Small intestine (tissue), 7 donors: ENCODE measurements at regions not wholly inside any gene's neighbourhood (a gene's known extent, or its start where the extent isn't known, plus 50 kb on each side); places are given as distances from the start of the nearest gene placed in this dataset.

Experiments used
- DNase-seq, 2 donors: peaks; one replicate each; pipeline versions ENCODE4 v3.0.0 to v3.0.0-alpha.2; 2013
- FAIRE-seq: peaks from 2 replicates; lab custom pipeline; 2012; peaks lifted over from hg19 to GRCh38; lab: Jason Lieb, UNC
- H3K27ac ChIP-seq, 3 donors: one replicate each; pipeline ENCODE4 v1.5.1; 2013; ENCODE audit warnings: low read length in 2 of 3, mild to moderate bottlenecking in 2 of 3, control low read depth in 1 of 3, inconsistent platforms in 1 of 3, low read depth in 1 of 3, moderate library complexity in 1 of 3
- H3K27me3 ChIP-seq, 3 donors: one replicate each; pipeline ENCODE4 v1.6.1; 2013; ENCODE audit warnings: low read length in 3 of 3, inconsistent platforms in 1 of 3; ENCODE audit not compliant: control insufficient read depth in 3 of 3, insufficient read depth in 3 of 3
- H3K36me3 ChIP-seq, 3 donors: one replicate each; pipeline ENCODE4 v1.6.1; 2013; ENCODE audit warnings: low read length in 3 of 3, inconsistent platforms in 1 of 3, low read depth in 1 of 3, mild to moderate bottlenecking in 1 of 3, moderate library complexity in 1 of 3; ENCODE audit not compliant: control insufficient read depth in 3 of 3, insufficient read depth in 2 of 3
- H3K4me1 ChIP-seq, 3 donors: one replicate each; pipeline ENCODE4 v1.6.1; 2013; ENCODE audit warnings: low read length in 2 of 3, inconsistent platforms in 1 of 3, low read depth in 1 of 3, mild to moderate bottlenecking in 1 of 3, moderate library complexity in 1 of 3; ENCODE audit not compliant: control insufficient read depth in 3 of 3, insufficient read depth in 2 of 3
- H3K4me3 ChIP-seq, 3 donors: one replicate each; pipeline ENCODE4 v1.5.1; 2013; ENCODE audit warnings: low read length in 3 of 3, control low read depth in 1 of 3, inconsistent platforms in 1 of 3, low read depth in 1 of 3, mild to moderate bottlenecking in 1 of 3, moderate library complexity in 1 of 3
- H3K9me3 ChIP-seq, 2 donors: one replicate each; pipeline ENCODE4 v1.6.1; 2013; ENCODE audit warnings: low read depth in 1 of 2, low read length in 1 of 2; ENCODE audit not compliant: control insufficient read depth in 2 of 2, insufficient read depth in 1 of 2
- WGBS, 3 donors: extraction: QIAGEN DNeasy Blood & Tissue Kit; methylation state at CpG; one replicate each; pipeline ENCODE4 v1.1.7; 2013; 5-methylcytosine and 5-hydroxymethylcytosine counted together
- donor health status: healthy with polysubstance abuse.
- donor health status: control.
- donor health status: control.
- donor health status: Bipolar disorder and iron deficiency.
- donor health status: healthy.

GRCh38 chr6:115706324-115706723, 354.4 kb downstream of the FRK start:
- Histone ChIP-seq H3K4me1 (no peaks in the 10 kb centered on the region), H3K27ac (no peak overlapping the region), H3K4me3 (no peak overlapping the region), H3K36me3 (no peaks in the 10 kb centered on the region), H3K27me3 (no peaks in the 10 kb centered on the region), H3K9me3 (peaks cover 0 to 15% of the 10 kb centered on the region in 2 donors)
- FAIRE-seq (no peak), DNase-seq (no peak)

- DNase-seq (no peak), FAIRE-seq (no peak)
- peaks cover 0 to 15% of the 10 kb centered on the region in 2 donors for H3K9me3 ChIP-seq
- H3K4me1 ChIP-seq: no peaks in the 10 kb centered on the region
- no peaks in the 10 kb centered on the region for H3K36me3 ChIP-seq
- no peaks in the 10 kb centered on the region for H3K27me3 ChIP-seq
- no peak overlapping the region for H3K27ac ChIP-seq
- WGBS, 3 donors: 82 to 89% (median 87%) methylated on average over 3 of the region's 3 CpGs
- H3K4me3 ChIP-seq: no peak overlapping the region
Observed at GRCh38 chr6:115704028-115704427, 356.7 kb downstream of the FRK start.

- Histone ChIP-seq H3K36me3 (no peaks in the 10 kb centered on the region), H3K27me3 (no peaks in the 10 kb centered on the region), H3K9me3 (no peaks in the 10 kb centered on the region), H3K4me3 (no peak overlapping the region), H3K27ac (no peak overlapping the region), H3K4me1 (no peaks in the 10 kb centered on the region)
- no peak for DNase-seq
- FAIRE-seq: no peak
Observed at GRCh38 chr6:115691433-115691832, 369.3 kb downstream of the FRK start.

- Histone ChIP-seq H3K36me3 (no peaks in the 10 kb centered on the region), H3K9me3 (no peaks in the 10 kb centered on the region), H3K27me3 (no peaks in the 10 kb centered on the region), H3K4me1 (no peaks in the 10 kb centered on the region), H3K4me3 (no peak overlapping the region), H3K27ac (no peak overlapping the region)
- 74 to 80% (median 74%) methylated on average over 3 of the region's 3 CpGs for WGBS, 3 donors
- DNase-seq: no peak
- FAIRE-seq: no peak
Observed at GRCh38 chr6:115690854-115691253, 369.8 kb downstream of the FRK start.

GRCh38 chr6:115681978-115682775, 378.5 kb downstream of the FRK start:
- DNase-seq (no peak), FAIRE-seq (no peak)
- H3K36me3 ChIP-seq: no peaks in the 10 kb centered on the region
- no peaks in the 10 kb centered on the region for H3K9me3 ChIP-seq
- H3K27me3 ChIP-seq: no peaks in the 10 kb centered on the region
- no peak overlapping the region for H3K4me3 ChIP-seq
- H3K4me1 ChIP-seq: no peaks in the 10 kb centered on the region
- H3K27ac ChIP-seq: no peak overlapping the region
- WGBS, 3 donors: 59 to 69% (median 68%) methylated on average over 5 of the region's 5 CpGs

GRCh38 chr6:115680621-115681020, 380.1 kb downstream of the FRK start:
- H3K9me3 ChIP-seq: no peaks in the 10 kb centered on the region
- no peak for FAIRE-seq
- 65 to 78% (median 73%) methylated on average over 3 of the region's 3 CpGs for WGBS, 3 donors

GRCh38 chr6:115677198-115677597, 383.5 kb downstream of the FRK start:
- no peak overlapping the region for H3K27ac ChIP-seq
- no peak for FAIRE-seq
- H3K4me1 ChIP-seq: no peaks in the 10 kb centered on the region
- no peaks in the 10 kb centered on the region for H3K9me3 ChIP-seq
- H3K36me3 ChIP-seq: no peaks in the 10 kb centered on the region
- no peak for DNase-seq
- H3K4me3 ChIP-seq: no peak overlapping the region
- no peaks in the 10 kb centered on the region for H3K27me3 ChIP-seq
- WGBS, 3 donors: 72 to 77% (median 77%) methylated on average over 3 of the region's 3 CpGs

More at GRCh38 chr6:115680621-115681020, 380.1 kb downstream of the FRK start:
- no peaks in the 10 kb centered on the region for H3K27me3 ChIP-seq
- H3K4me1 ChIP-seq: no peaks in the 10 kb centered on the region
- H3K36me3 ChIP-seq: no peaks in the 10 kb centered on the region
- H3K4me3 ChIP-seq: no peak overlapping the region
- DNase-seq: no peak
- H3K27ac ChIP-seq: no peak overlapping the region

GRCh38 chr6:115675443-115675842, 385.2 kb downstream of the FRK start:
- no peak for DNase-seq
- H3K9me3 ChIP-seq: no peaks in the 10 kb centered on the region
- no peak overlapping the region for H3K27ac ChIP-seq
- H3K27me3 ChIP-seq: no peaks in the 10 kb centered on the region
- no peak overlapping the region for H3K4me3 ChIP-seq
- no peaks in the 10 kb centered on the region for H3K4me1 ChIP-seq
- WGBS, 3 donors: 10 to 65% (median 31%) methylated on average over 1 of the region's 1 CpG
- no peak for FAIRE-seq
- H3K36me3 ChIP-seq: no peaks in the 10 kb centered on the region

- H3K27me3 ChIP-seq: no peaks in the 10 kb centered on the region
- no peak overlapping the region for H3K27ac ChIP-seq
- FAIRE-seq: no peak
- no peak for DNase-seq
- 80 to 84% (median 84%) methylated on average over 1 of the region's 1 CpG for WGBS, 3 donors
- no peaks in the 10 kb centered on the region for H3K36me3 ChIP-seq
- H3K9me3 ChIP-seq: no peaks in the 10 kb centered on the region
- no peak overlapping the region for H3K4me3 ChIP-seq
- no peaks in the 10 kb centered on the region for H3K4me1 ChIP-seq
Observed at GRCh38 chr6:115668781-115669180, 391.9 kb downstream of the FRK start.
